Loucy (cell line): ENCODE measurements at regions not wholly inside any gene's neighbourhood (a gene's known extent, or its start where the extent isn't known, plus 50 kb on each side); places are given as distances from the start of the nearest gene placed in this dataset.

Experiments
- H2AFZ ChIP-seq: fragments of 200-600 bp; sonication (generic); 2 replicates; pipeline ENCODE4 v1.6.0; 2016; ENCODE audit warnings: antibody characterized with exemption, mild to moderate bottlenecking, low read length, moderate library complexity
- H3F3A ChIP-seq: fragments of 200-600 bp; 2 replicates; pipeline ENCODE4 v1.6.0; 2016; ENCODE audit warnings: antibody characterized with exemption, low read depth, mild to moderate bottlenecking
- H3K27me3 ChIP-seq: fragments of 200-600 bp; sonication (generic); 2 replicates; pipeline ENCODE4 v1.6.1; 2014; ENCODE audit warnings: low read length, mild to moderate bottlenecking; ENCODE audit not compliant: insufficient read depth, poor library complexity, severe bottlenecking
- H3K36me3 ChIP-seq: fragments of 200-600 bp; sonication (generic); 2 replicates; pipeline ENCODE4 v1.6.1; 2016; ENCODE audit warnings: low read length; ENCODE audit not compliant: insufficient read depth
- H3K4me1 ChIP-seq: fragments of 200-600 bp; sonication (generic); 2 replicates; pipeline ENCODE4 v1.5.1; 2014; ENCODE audit warnings: low read length, mild to moderate bottlenecking; ENCODE audit not compliant: insufficient read depth, poor library complexity, severe bottlenecking
- H3K4me2 ChIP-seq: fragments of 200-600 bp; sonication (generic); 2 replicates; pipeline ENCODE4 v1.6.0; 2014; ENCODE audit warnings: antibody characterized with exemption, low read length, low read depth, mild to moderate bottlenecking; ENCODE audit not compliant: poor library complexity, severe bottlenecking
- H3K4me3 ChIP-seq: fragments of 200-600 bp; sonication (generic); 2 replicates; pipeline ENCODE4 v1.5.1; 2014; ENCODE audit warnings: low read length, mild to moderate bottlenecking, mixed read lengths; ENCODE audit not compliant: poor library complexity, severe bottlenecking
- H3K79me2 ChIP-seq: fragments of 200-600 bp; sonication (generic); 2 replicates; pipeline ENCODE4 v1.6.1; 2014; ENCODE audit warnings: low read length; ENCODE audit not compliant: insufficient read depth
- H3K9ac ChIP-seq: fragments of 200-600 bp; sonication (generic); 2 replicates; pipeline ENCODE4 v1.6.0; 2014; ENCODE audit warnings: mild to moderate bottlenecking, low read depth, low read length, moderate library complexity; ENCODE audit not compliant: poor library complexity, severe bottlenecking
- H3K9me2 ChIP-seq: fragments of 200-600 bp; sonication (generic); replicated peaks from 2 replicates; pipeline ENCODE4 v1.6.1; 2016; ENCODE audit warnings: low read depth, low read length, mixed read lengths
- H3K9me3 ChIP-seq: fragments of 200-600 bp; sonication (generic); 2 replicates; pipeline ENCODE4 v1.6.1; 2014; ENCODE audit warnings: mild to moderate bottlenecking, antibody characterized with exemption, low read length, low read depth; ENCODE audit not compliant: insufficient read depth
- H4K20me1 ChIP-seq: fragments of 200-600 bp; sonication (generic); 2 replicates; pipeline ENCODE4 v1.6.0; 2014; ENCODE audit warnings: antibody characterized with exemption, low read length, mild to moderate bottlenecking; ENCODE audit not compliant: insufficient read depth, poor library complexity, severe bottlenecking
- CTCF ChIP-seq: fragments of 200-600 bp; sonication (generic); conservative IDR thresholded peaks from 2 replicates; pipeline ENCODE4 v1.5.1; 2014; ENCODE audit warnings: mild to moderate bottlenecking, antibody characterized with exemption, low read length
- EZH2phosphoT487 ChIP-seq: fragments of 200-600 bp; IDR thresholded peaks from 2 replicates; pipeline ENCODE4 v1.6.1; 2018; ENCODE audit warnings: antibody characterized with exemption, mild to moderate bottlenecking, moderate library complexity, borderline replicate concordance

- no peaks in the 10 kb centered on the region for H3K9me3 ChIP-seq
- no peak overlapping the region for H3K4me2 ChIP-seq
- no peak overlapping the region for H3K9ac ChIP-seq
- H3K36me3 ChIP-seq, result no peaks in the 10 kb centered on the region
- H3K4me1 ChIP-seq, result no peaks in the 10 kb centered on the region
- no peaks in the 10 kb centered on the region for H3F3A ChIP-seq
- H3K27me3 ChIP-seq, result no peaks in the 10 kb centered on the region
- H4K20me1 ChIP-seq, result no peaks in the 10 kb centered on the region
- no peaks in the 10 kb centered on the region for H3K9me2 ChIP-seq
- no peak overlapping the region for H3K4me3 ChIP-seq
- TF ChIP-seq CTCF (no peak), EZH2phosphoT487 (no peak)
- no peaks in the 10 kb centered on the region for H3K79me2 ChIP-seq
- H2AFZ ChIP-seq, result no peak overlapping the region
Measured at GRCh38 chr6:139967497-139967896, 593.0 kb upstream of the CITED2 start.

GRCh38 chr6:139965393-139965792 lies 590.9 kb upstream of the CITED2 start:
- H3K4me3 ChIP-seq, result no peak overlapping the region
- no peaks in the 10 kb centered on the region for H3K4me1 ChIP-seq
- no peak overlapping the region for H2AFZ ChIP-seq
- no peaks in the 10 kb centered on the region for H4K20me1 ChIP-seq
- H3F3A ChIP-seq, result no peaks in the 10 kb centered on the region
- no peaks in the 10 kb centered on the region for H3K9me2 ChIP-seq
- no peaks in the 10 kb centered on the region for H3K9me3 ChIP-seq
- H3K4me2 ChIP-seq, result no peak overlapping the region
- TF ChIP-seq EZH2phosphoT487 (no peak), CTCF (no peak)
- H3K79me2 ChIP-seq, result no peaks in the 10 kb centered on the region
- no peaks in the 10 kb centered on the region for H3K36me3 ChIP-seq
- no peak overlapping the region for H3K9ac ChIP-seq
- H3K27me3 ChIP-seq, result no peaks in the 10 kb centered on the region

GRCh38 chr6:139964737-139965136 lies 590.3 kb upstream of the CITED2 start:
- Histone ChIP-seq H3F3A (no peaks in the 10 kb centered on the region), H3K9me3 (no peaks in the 10 kb centered on the region), H3K4me1 (no peaks in the 10 kb centered on the region), H4K20me1 (no peaks in the 10 kb centered on the region), H3K4me2 (no peak overlapping the region), H3K4me3 (no peak overlapping the region), H2AFZ (no peak overlapping the region), H3K9me2 (no peaks in the 10 kb centered on the region), H3K79me2 (no peaks in the 10 kb centered on the region), H3K9ac (no peak overlapping the region), H3K27me3 (no peaks in the 10 kb centered on the region), H3K36me3 (no peaks in the 10 kb centered on the region)
- TF ChIP-seq CTCF (no peak), EZH2phosphoT487 (no peak)
